ENCODE measurements at regions not wholly inside any gene's neighbourhood (a gene's known extent, or its start where the extent isn't known, plus 50 kb on each side); places are given as distances from the start of the nearest gene placed in this dataset.

DNA sequence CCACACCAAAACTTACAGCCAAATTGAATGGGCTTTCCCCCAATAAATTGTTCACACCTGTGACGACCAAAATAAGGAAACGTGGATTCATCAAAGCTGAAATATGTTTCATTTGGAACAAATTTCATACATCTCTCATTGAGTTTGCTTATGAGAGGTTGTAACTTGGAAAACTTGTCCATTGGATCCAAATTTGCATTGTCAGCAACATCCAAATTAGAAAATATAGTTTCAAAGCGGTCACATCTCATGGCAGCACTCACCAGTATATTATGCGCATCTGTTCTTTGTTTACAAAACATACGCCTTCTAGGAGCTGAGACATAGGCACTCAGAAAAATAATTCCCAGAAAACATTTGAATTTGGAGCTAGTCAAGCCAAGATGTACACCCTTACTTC lies 1028.2 kb upstream of the USP15 start:
- ChIA-PET POLR2A (no interaction called here), CTCF (ENCODE audit: low intra/inter-chr PET ratio) (no interaction called here)
- no peaks in the 10 kb centered on the region for H3K9me3 ChIP-seq (replicated peaks; ENCODE audit: control insufficient read depth, insufficient read depth, low read depth, low read length)
- intact Hi-C loops (cut with micrococcal nuclease) (no loop called here), in situ Hi-C loops (cut with MboI) (no loop called here)
- H4K20me1 ChIP-seq (replicated peaks; ENCODE audit: control insufficient read depth, insufficient read depth, low read length), result no peaks in the 10 kb centered on the region
- DNase-seq (ENCODE audit: extremely low read depth in 1 of 4, low spot score in 3 of 4) (no peak), FAIRE-seq (no peak), ATAC-seq (no peak)
- H3K79me2 ChIP-seq (ENCODE audit: control insufficient read depth, insufficient read depth, low read length), result no peaks in the 10 kb centered on the region
- no peak overlapping the region for H3K27ac ChIP-seq (ENCODE audit: extremely low read depth, low read depth, low read length)
- no peaks in the 10 kb centered on the region for H3K27me3 ChIP-seq (ENCODE audit: control insufficient read depth in 2 of 2, insufficient read depth in 2 of 2, low read length in 2 of 2)
- BruUV-seq (replicated peaks), result no TSS peak
- H3K9ac ChIP-seq (ENCODE audit: insufficient read depth in 1 of 2, low read depth in 2 of 2, low read length in 2 of 2), result no peak overlapping the region
- no peak overlapping the region for H2AFZ ChIP-seq (ENCODE audit: low read depth, low read length)
- no peaks in the 10 kb centered on the region for H3K36me3 ChIP-seq (ENCODE audit: control insufficient read depth, insufficient read depth, low read length)
- TF ChIP-seq ZBTB34 (CRISPR knock-in tag; IDR thresholded peaks at IDR 0.05), result no peak
- TF ChIP-seq C11orf30 (IDR thresholded peaks at IDR 0.05; ENCODE audit: low read depth), result 0 out of 2 replicates have a peak, but pooled peaks have one; percentile 22
- TF ChIP-seq MAFK (IDR thresholded peaks at IDR 0.05; ENCODE audit: low read length), result peak; percentile 75
- no peak for TF ChIP-seq CREB5 (CRISPR knock-in tag; IDR thresholded peaks at IDR 0.05)
- TF ChIP-seq MAFF (IDR thresholded peaks at IDR 0.05; ENCODE audit: low read length), result peak; percentile 61
- TF ChIP-seq RUNX1 (IDR thresholded peaks at IDR 0.05; ENCODE audit: low read depth), result no peak
- no peak for TF ChIP-seq GTF2F1 (IDR thresholded peaks at IDR 0.05; ENCODE audit: low read depth, low read length)
- TF ChIP-seq CGGBP1 (CRISPR knock-in tag; IDR thresholded peaks at IDR 0.05), result no peak
- TF ChIP-seq ELK1 (CRISPR knock-in tag; IDR thresholded peaks at IDR 0.05), result no peak
- TF ChIP-seq MAFG (tag; conservative IDR thresholded peaks at IDR 0.05), result 0 out of 2 replicates have a peak, but pooled peaks have one; percentile 46
- no peak for TF ChIP-seq POLR2AphosphoS5 (IDR thresholded peaks at IDR 0.05; ENCODE audit: control insufficient read depth, insufficient read depth, low read depth, low read length)
- no peak overlapping the region for H3K4me3 ChIP-seq
- H3K4me1 ChIP-seq (replicated peaks in 1 of 2; ENCODE audit: control insufficient read depth in 2 of 2, insufficient read depth in 2 of 2, low read length in 2 of 2), result no peaks in the 10 kb centered on the region
- H3K9me1 ChIP-seq (ENCODE audit: control insufficient read depth, insufficient read depth, low read length), result no peaks in the 10 kb centered on the region
- no peak overlapping the region for H3K4me2 ChIP-seq (ENCODE audit: insufficient read depth, low read length)
- 0% methylated on average over 5 of the region's 5 CpGs for WGBS (ENCODE audit: insufficient coverage, low coverage, missing lambda C conversion rate)

Measured in K562 (cell line).